GM12872 (cell line): ENCODE measurements at regions not wholly inside any gene's neighbourhood (a gene's known extent, or its start where the extent isn't known, plus 50 kb on each side); places are given as distances from the start of the nearest gene placed in this dataset.

ENCODE experiments used
- CTCF ChIP-seq: IDR thresholded peaks from 3 replicates; pipeline ENCODE4 v1.5.1; 2011; ENCODE audit warnings: low read depth, mild to moderate bottlenecking, low read length, moderate library complexity; ENCODE audit not compliant: insufficient read depth

GRCh38 chr5:116724971-116725370 lies 150.3 kb upstream of the SEMA6A start:
- TF ChIP-seq CTCF: no peak

GRCh38 chr5:116722651-116723050 lies 148.0 kb upstream of the SEMA6A start:
- TF ChIP-seq CTCF: no peak

GRCh38 chr5:116719106-116719505 lies 144.5 kb upstream of the SEMA6A start:
- TF ChIP-seq CTCF: no peak

- TF ChIP-seq CTCF: no peak
Observed at GRCh38 chr5:116718317-116718716, 143.7 kb upstream of the SEMA6A start.

- no peak for TF ChIP-seq CTCF
Observed at GRCh38 chr5:116709082-116709481, 134.5 kb upstream of the SEMA6A start.

GRCh38 chr5:116703941-116704340 lies 129.3 kb upstream of the SEMA6A start:
- no peak for TF ChIP-seq CTCF

GRCh38 chr5:116703328-116703727 lies 128.7 kb upstream of the SEMA6A start:
- TF ChIP-seq CTCF: no peak

GRCh38 chr5:116702776-116703175 lies 128.2 kb upstream of the SEMA6A start:
- no peak for TF ChIP-seq CTCF
